Panc1 (cell line): ENCODE measurements at regions not wholly inside any gene's neighbourhood (a gene's known extent, or its start where the extent isn't known, plus 50 kb on each side); places are given as distances from the start of the nearest gene placed in this dataset.
"Not testable (repeated sequence)": the region's sequence is repeated elsewhere in the genome, so short reads cannot be mapped to it uniquely, and the experiment has no call there.

ENCODE experiments used
- ATAC-seq: fragments of 200-7000 bp; cut with Tn5 transposase; 2 replicates; pipeline ENCODE4 v1.9.1; 2020; ENCODE audit warnings: mild to moderate bottlenecking, moderate library complexity
- BruUV-seq: library from RNA; stranded (reverse); fragments of 400-500 nt; replicated peaks from 2 replicates; lab custom pipeline; 2021; lab: Mats Ljungman, UMichigan
- CTCF ChIA-PET: fragments of 300-600 bp; sonication (Branson Sonifier 250); formaldehyde crosslinking; loops from one replicate; lab custom pipeline; 2022; ENCODE audit warnings: antibody characterized with exemption; lab: Charles Lee
- POLR2A ChIA-PET: fragments of 300-600 bp; sonication (Branson Sonifier 250); formaldehyde crosslinking; loops from one replicate; lab custom pipeline; 2022; ENCODE audit warnings: antibody characterized with exemption; lab: Charles Lee
- DNase-seq: peaks from one replicate; pipeline ENCODE4 v3.0.0-alpha.2; 2010; ENCODE audit warnings: low read depth, low spot score
- H3K27ac ChIP-seq: 2 replicates; pipeline ENCODE4 v1.5.1; 2011; ENCODE audit warnings: mild to moderate bottlenecking, low read length, inconsistent platforms
- H3K27me3 ChIP-seq: fragments of 200-500 bp; sonication (Bioruptor generic); 2 replicates; pipeline ENCODE4 v1.6.0; 2014; ENCODE audit warnings: low read length, inconsistent platforms; ENCODE audit not compliant: control insufficient read depth, insufficient read depth
- H3K36me3 ChIP-seq: fragments of 200-500 bp; sonication (Bioruptor generic); 2 replicates; pipeline ENCODE4 v1.5.1; 2014; ENCODE audit warnings: inconsistent platforms, mild to moderate bottlenecking, low read length, moderate library complexity; ENCODE audit not compliant: control insufficient read depth, insufficient read depth
- H3K4me1 ChIP-seq: 2 replicates; pipeline ENCODE4 v1.5.1; 2011; ENCODE audit warnings: inconsistent platforms, mild to moderate bottlenecking, low read length, moderate library complexity; ENCODE audit not compliant: control insufficient read depth, insufficient read depth
- H3K4me3 ChIP-seq, 2 experiments: 2 replicates each; pipeline ENCODE4 v1.5.1; 2011 to 2012; ENCODE audit warnings: low read depth in 2 of 2, low read length in 2 of 2, mild to moderate bottlenecking in 2 of 2, inconsistent platforms in 1 of 2, moderate library complexity in 1 of 2
- H3K9me3 ChIP-seq: fragments of 200-500 bp; sonication (Bioruptor generic); 2 replicates; pipeline ENCODE4 v1.5.1; 2014; ENCODE audit warnings: low read depth, mild to moderate bottlenecking, inconsistent platforms, low read length, moderate library complexity; ENCODE audit not compliant: control insufficient read depth, insufficient read depth
- CTCF ChIP-seq: fragments of 450-650 bp; IDR thresholded peaks from 2 replicates; pipeline ENCODE4 v1.5.1; 2017; ENCODE audit warnings: mild to moderate bottlenecking
- POLR2AphosphoS5 ChIP-seq: IDR thresholded peaks from 2 replicates; pipeline ENCODE4 v1.6.1; 2012; ENCODE audit warnings: mild to moderate bottlenecking, low read depth, low read length, moderate library complexity
- SIN3A ChIP-seq: IDR thresholded peaks from 2 replicates; pipeline ENCODE4 v1.6.1; 2012; ENCODE audit warnings: low read depth, mild to moderate bottlenecking, low read length, moderate library complexity, borderline replicate concordance; ENCODE audit not compliant: insufficient read depth
- TCF7L2 ChIP-seq: IDR thresholded peaks from 2 replicates; pipeline ENCODE4 v1.6.1; 2011; ENCODE audit warnings: mild to moderate bottlenecking, low read depth, low read length, inconsistent platforms
- in situ Hi-C: cut with HindIII; loops from 2 replicates; pipeline ENCODE4 v1.10.0; 2016; ENCODE audit warnings: low sequenced_read_pairs, low pct_unique_long_range_greater_than_20kb
- intact Hi-C: fragments of 100-400 bp; cut with micrococcal nuclease; formaldehyde crosslinking; loops from one replicate; pipeline ENCODE4 v1.10.0; 2022; ENCODE audit not compliant: unreplicated experiment
- TF ChIP-seq, protein P1 (sequence below), 2 experiments: IDR thresholded peaks; 2 replicates each; pipeline ENCODE4 v1.6.1; 2011 to 2012; ENCODE audit warnings: low read depth in 2 of 2, control low read depth in 1 of 2, low read length in 1 of 2, mild to moderate bottlenecking in 1 of 2, moderate library complexity in 1 of 2; ENCODE audit not compliant: insufficient read depth in 1 of 2

- H3K27me3 ChIP-seq, intact Hi-C loops, POLR2A ChIA-PET, H3K9me3 ChIP-seq, H3K4me3 ChIP-seq, in situ Hi-C loops, H3K27ac ChIP-seq, H3K36me3 ChIP-seq, CTCF ChIA-PET, BruUV-seq, ATAC-seq, H3K4me1 ChIP-seq, DNase-seq: not testable (repeated sequence)
Observed at GRCh38 chr6:86057293-86057980, 414.8 kb upstream of the SYNCRIP start.

GRCh38 chr6:86045038-86045437 lies 402.4 kb upstream of the SYNCRIP start:
- Histone ChIP-seq H3K27me3 (no peaks in the 10 kb centered on the region), H3K4me1 (no peaks in the 10 kb centered on the region), H3K9me3 (no peaks in the 10 kb centered on the region), H3K4me3 (no peak overlapping the region), H3K27ac (no peak overlapping the region), H3K36me3 (no peaks in the 10 kb centered on the region)
- ChIA-PET POLR2A (no interaction called here), CTCF (no interaction called here)
- TF ChIP-seq TCF7L2 (no peak), SIN3A (no peak), CTCF (no peak), POLR2AphosphoS5 (no peak)
- TF ChIP-seq, protein P1, sequence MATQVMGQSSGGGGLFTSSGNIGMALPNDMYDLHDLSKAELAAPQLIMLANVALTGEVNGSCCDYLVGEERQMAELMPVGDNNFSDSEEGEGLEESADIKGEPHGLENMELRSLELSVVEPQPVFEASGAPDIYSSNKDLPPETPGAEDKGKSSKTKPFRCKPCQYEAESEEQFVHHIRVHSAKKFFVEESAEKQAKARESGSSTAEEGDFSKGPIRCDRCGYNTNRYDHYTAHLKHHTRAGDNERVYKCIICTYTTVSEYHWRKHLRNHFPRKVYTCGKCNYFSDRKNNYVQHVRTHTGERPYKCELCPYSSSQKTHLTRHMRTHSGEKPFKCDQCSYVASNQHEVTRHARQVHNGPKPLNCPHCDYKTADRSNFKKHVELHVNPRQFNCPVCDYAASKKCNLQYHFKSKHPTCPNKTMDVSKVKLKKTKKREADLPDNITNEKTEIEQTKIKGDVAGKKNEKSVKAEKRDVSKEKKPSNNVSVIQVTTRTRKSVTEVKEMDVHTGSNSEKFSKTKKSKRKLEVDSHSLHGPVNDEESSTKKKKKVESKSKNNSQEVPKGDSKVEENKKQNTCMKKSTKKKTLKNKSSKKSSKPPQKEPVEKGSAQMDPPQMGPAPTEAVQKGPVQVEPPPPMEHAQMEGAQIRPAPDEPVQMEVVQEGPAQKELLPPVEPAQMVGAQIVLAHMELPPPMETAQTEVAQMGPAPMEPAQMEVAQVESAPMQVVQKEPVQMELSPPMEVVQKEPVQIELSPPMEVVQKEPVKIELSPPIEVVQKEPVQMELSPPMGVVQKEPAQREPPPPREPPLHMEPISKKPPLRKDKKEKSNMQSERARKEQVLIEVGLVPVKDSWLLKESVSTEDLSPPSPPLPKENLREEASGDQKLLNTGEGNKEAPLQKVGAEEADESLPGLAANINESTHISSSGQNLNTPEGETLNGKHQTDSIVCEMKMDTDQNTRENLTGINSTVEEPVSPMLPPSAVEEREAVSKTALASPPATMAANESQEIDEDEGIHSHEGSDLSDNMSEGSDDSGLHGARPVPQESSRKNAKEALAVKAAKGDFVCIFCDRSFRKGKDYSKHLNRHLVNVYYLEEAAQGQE (IDR thresholded peaks at IDR 0.05; ENCODE audit: insufficient read depth in 1 of 2, low read depth in 2 of 2, low read length in 1 of 2): no peak
- DNase-seq (no peak), ATAC-seq (no peak)
- intact Hi-C loops (no loop called here), in situ Hi-C loops (no loop called here)
- no TSS peak for BruUV-seq

- Histone ChIP-seq H3K4me3 (no peak overlapping the region), H3K27ac (no peak overlapping the region), H3K27me3 (no peaks in the 10 kb centered on the region), H3K4me1 (no peaks in the 10 kb centered on the region), H3K36me3 (no peaks in the 10 kb centered on the region), H3K9me3 (no peaks in the 10 kb centered on the region)
- no TSS peak for BruUV-seq
- TF ChIP-seq, protein P1 (IDR thresholded peaks at IDR 0.05; ENCODE audit: insufficient read depth in 1 of 2, low read depth in 2 of 2, low read length in 1 of 2): no peak
- TF ChIP-seq TCF7L2 (no peak), POLR2AphosphoS5 (no peak), SIN3A (no peak), CTCF (no peak)
- in situ Hi-C loops: no loop called here
- ATAC-seq (no peak), DNase-seq (no peak)
- ChIA-PET POLR2A (no interaction called here), CTCF (no interaction called here)
- intact Hi-C loops: no loop called here
Observed at GRCh38 chr6:86042214-86042613, 399.5 kb upstream of the SYNCRIP start.
